ENCODE measurements at regions not wholly inside any gene's neighbourhood (a gene's known extent, or its start where the extent isn't known, plus 50 kb on each side); places are given as distances from the start of the nearest gene placed in this dataset.

DNA sequence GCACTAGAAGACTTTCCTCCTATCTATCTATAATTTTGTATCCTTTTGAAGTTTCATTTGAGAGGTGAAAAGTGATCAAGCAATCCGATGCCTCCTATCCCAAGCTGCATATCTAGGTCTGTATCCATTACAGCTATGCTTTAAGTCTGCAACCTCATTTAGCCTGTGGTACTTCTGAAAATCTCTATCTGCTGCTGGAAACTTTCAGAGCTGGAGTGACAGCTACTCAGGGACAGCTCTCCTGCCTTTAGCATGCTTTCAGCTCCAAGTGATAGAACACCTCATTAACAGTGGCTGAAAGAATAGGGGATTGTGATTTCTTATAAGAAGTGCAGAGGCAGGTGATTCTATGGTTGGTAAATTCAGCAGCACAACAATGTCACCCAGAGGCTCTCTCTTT, 1153.5 kb downstream of the AACS start:
- TF ChIP-seq, protein P1, sequence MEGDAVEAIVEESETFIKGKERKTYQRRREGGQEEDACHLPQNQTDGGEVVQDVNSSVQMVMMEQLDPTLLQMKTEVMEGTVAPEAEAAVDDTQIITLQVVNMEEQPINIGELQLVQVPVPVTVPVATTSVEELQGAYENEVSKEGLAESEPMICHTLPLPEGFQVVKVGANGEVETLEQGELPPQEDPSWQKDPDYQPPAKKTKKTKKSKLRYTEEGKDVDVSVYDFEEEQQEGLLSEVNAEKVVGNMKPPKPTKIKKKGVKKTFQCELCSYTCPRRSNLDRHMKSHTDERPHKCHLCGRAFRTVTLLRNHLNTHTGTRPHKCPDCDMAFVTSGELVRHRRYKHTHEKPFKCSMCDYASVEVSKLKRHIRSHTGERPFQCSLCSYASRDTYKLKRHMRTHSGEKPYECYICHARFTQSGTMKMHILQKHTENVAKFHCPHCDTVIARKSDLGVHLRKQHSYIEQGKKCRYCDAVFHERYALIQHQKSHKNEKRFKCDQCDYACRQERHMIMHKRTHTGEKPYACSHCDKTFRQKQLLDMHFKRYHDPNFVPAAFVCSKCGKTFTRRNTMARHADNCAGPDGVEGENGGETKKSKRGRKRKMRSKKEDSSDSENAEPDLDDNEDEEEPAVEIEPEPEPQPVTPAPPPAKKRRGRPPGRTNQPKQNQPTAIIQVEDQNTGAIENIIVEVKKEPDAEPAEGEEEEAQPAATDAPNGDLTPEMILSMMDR (conservative IDR thresholded peaks at IDR 0.05; ENCODE audit: low read depth, low read length), result no peak
- TF ChIP-seq EZH2 (IDR thresholded peaks at IDR 0.05; ENCODE audit: low read length, unreplicated experiment), result no peak
- no peak for TF ChIP-seq EZH2phosphoT487 (IDR thresholded peaks at IDR 0.05; ENCODE audit: borderline replicate concordance, low read length)

Data from PC-3 (cell line).